HUES6 (cell line): ENCODE measurements at regions not wholly inside any gene's neighbourhood (a gene's known extent, or its start where the extent isn't known, plus 50 kb on each side); places are given as distances from the start of the nearest gene placed in this dataset.

Source experiments
- H3K27ac ChIP-seq: 2 replicates; pipeline ENCODE4 v1.7.0; 2013; ENCODE audit warnings: low read depth, mild to moderate bottlenecking, low read length, inconsistent platforms
- H3K27me3 ChIP-seq: 2 replicates; pipeline ENCODE4 v1.6.1; 2013; ENCODE audit warnings: low read length; ENCODE audit not compliant: control insufficient read depth, insufficient read depth
- H3K36me3 ChIP-seq: 2 replicates; pipeline ENCODE4 v1.6.1; 2013; ENCODE audit warnings: low read length; ENCODE audit not compliant: control insufficient read depth, insufficient read depth
- H3K4me1 ChIP-seq: 2 replicates; pipeline ENCODE4 v1.6.1; 2013; ENCODE audit warnings: low read length; ENCODE audit not compliant: control insufficient read depth, insufficient read depth
- H3K4me3 ChIP-seq: 2 replicates; pipeline ENCODE4 v1.5.1; 2013; ENCODE audit warnings: low read depth, low read length
- H3K9ac ChIP-seq: one replicate; pipeline ENCODE4 v1.6.1; 2013; ENCODE audit warnings: mild to moderate bottlenecking, low read length
- H3K9me3 ChIP-seq: 2 replicates; pipeline ENCODE4 v1.6.1; 2013; ENCODE audit warnings: low read depth, low read length; ENCODE audit not compliant: control insufficient read depth, insufficient read depth

- H3K9me3 ChIP-seq = no peaks in the 10 kb centered on the region
- H3K4me3 ChIP-seq = no peak overlapping the region
- H3K9ac ChIP-seq = no peak overlapping the region
- H3K36me3 ChIP-seq = no peaks in the 10 kb centered on the region
- no peak overlapping the region for H3K27ac ChIP-seq
- no peaks in the 10 kb centered on the region for H3K4me1 ChIP-seq
- no peaks in the 10 kb centered on the region for H3K27me3 ChIP-seq
Observed at GRCh38 chr15:37882640-37883039, 51.8 kb upstream of the TMCO5A start.
